GM12891 (cell line): ENCODE measurements at regions not wholly inside any gene's neighbourhood (a gene's known extent, or its start where the extent isn't known, plus 50 kb on each side); places are given as distances from the start of the nearest gene placed in this dataset.

Experiments used
- POLR2A ChIP-seq: IDR thresholded peaks from 2 replicates; pipeline ENCODE4 v1.6.1; 2011; ENCODE audit warnings: low read depth, low read length, control low read depth
- POLR2AphosphoS5 ChIP-seq: IDR thresholded peaks from 2 replicates; pipeline ENCODE4 v1.6.1; 2011; ENCODE audit warnings: low read depth, low read length, control low read depth
- TAF1 ChIP-seq: IDR thresholded peaks from 2 replicates; pipeline ENCODE4 v1.6.1; 2011; ENCODE audit warnings: low read depth, low read length, control low read depth

DNA sequence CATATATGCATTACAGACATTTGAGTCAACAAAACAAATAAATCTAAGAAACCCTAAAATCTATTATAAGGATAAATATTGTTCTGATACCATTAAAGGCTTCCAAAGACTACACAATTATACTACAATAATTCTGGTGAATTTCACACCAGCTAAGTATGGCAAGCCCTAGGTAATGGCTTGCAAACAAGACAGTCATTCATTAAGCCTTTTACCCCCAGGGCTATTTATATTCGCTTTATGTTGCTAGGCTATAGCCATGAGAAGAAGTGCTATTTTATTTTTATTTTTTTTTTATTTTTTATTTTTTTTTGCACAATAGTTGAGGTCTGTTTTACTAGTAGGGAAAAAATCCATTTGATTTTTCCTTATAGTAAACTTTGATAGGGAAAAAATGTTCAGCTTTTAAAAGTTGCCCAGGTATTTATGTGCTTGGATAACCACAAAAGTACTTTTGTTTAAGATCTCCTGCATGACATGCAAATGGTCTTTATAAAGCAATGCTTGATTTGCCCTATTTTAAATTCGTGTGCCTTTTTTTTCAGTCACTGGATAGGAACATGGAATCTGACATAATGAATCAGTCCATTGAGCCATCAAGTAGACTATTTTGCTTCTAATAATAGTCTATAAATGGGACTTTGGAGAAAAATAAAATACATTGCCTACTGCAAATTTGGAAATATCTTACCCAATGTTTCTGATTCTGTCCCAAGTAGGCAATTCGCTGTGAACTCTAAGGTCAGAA lies 946.3 kb upstream of the COX7C start:
- TF ChIP-seq TAF1 (no peak), POLR2AphosphoS5 (no peak), POLR2A (no peak)
